Stimulated activated CD4-positive, alpha-beta T cell treated with anti-CD3 and anti-CD28 coated beads, Interleukin-2, amount 100 ng/mL, for 48 hours (primary cell): ENCODE measurements at regions not wholly inside any gene's neighbourhood (a gene's known extent, or its start where the extent isn't known, plus 50 kb on each side); places are given as distances from the start of the nearest gene placed in this dataset.
"Not testable (repeated sequence)": the region's sequence is repeated elsewhere in the genome, so short reads cannot be mapped to it uniquely, and the experiment has no call there.

ENCODE experiments used
- DNase-seq, 2 donors: peaks; one replicate each; pipeline ENCODE4 v3.0.0-alpha.2; 2020

GRCh38 chr7:29709002-29709401 is 97.3 kb upstream of the WIPF3 start:
- DNase-seq, result not testable (repeated sequence)

- not testable (repeated sequence) for DNase-seq
These were observed 83.2 kb upstream of the WIPF3 start for GRCh38 chr7:29723127-29723526.

- DNase-seq, result no peak
These were observed 82.7 kb upstream of the WIPF3 start for GRCh38 chr7:29723599-29723998.

GRCh38 chr7:29729534-29730165 is 76.7 kb upstream of the WIPF3 start:
- not testable (repeated sequence) for DNase-seq

- DNase-seq, result no peak
These were observed 72.0 kb upstream of the WIPF3 start for GRCh38 chr7:29734246-29734731.

- not testable (repeated sequence) for DNase-seq
These were observed 58.6 kb upstream of the WIPF3 start for GRCh38 chr7:29747645-29748245.

- no peak for DNase-seq
These were observed 57.8 kb upstream of the WIPF3 start for GRCh38 chr7:29748286-29749099.

GRCh38 chr7:29749701-29750321 is 56.5 kb upstream of the WIPF3 start:
- no peak for DNase-seq

- not testable (repeated sequence) for DNase-seq
These were observed 55.9 kb upstream of the WIPF3 start for GRCh38 chr7:29750373-29750940.

GRCh38 chr7:29751012-29751411 is 55.3 kb upstream of the WIPF3 start:
- DNase-seq, result not testable (repeated sequence)

- DNase-seq, result no peak
These were observed 51.3 kb upstream of the WIPF3 start for GRCh38 chr7:29754874-29755490.
